ENCODE measurements at regions not wholly inside any gene's neighbourhood (a gene's known extent, or its start where the extent isn't known, plus 50 kb on each side); places are given as distances from the start of the nearest gene placed in this dataset.
A peak's percentile ranks its signal among the peaks of the same experiment; 100 is the strongest.

- no peak for DNase-seq
Measured at GRCh38 chr10:78768041-78768835, 300.5 kb upstream of the ZMIZ1 start.

- DNase-seq = peak in 1 of 2 experiments; percentile 3
Measured at GRCh38 chr10:78768876-78769275, 299.9 kb upstream of the ZMIZ1 start.

GRCh38 chr10:78769526-78769925, 299.2 kb upstream of the ZMIZ1 start:
- DNase-seq = no peak

- no peak for DNase-seq
Measured at GRCh38 chr10:78770167-78771090, 298.3 kb upstream of the ZMIZ1 start.

GRCh38 chr10:78771260-78771659, 297.5 kb upstream of the ZMIZ1 start:
- DNase-seq = no peak

GRCh38 chr10:78771808-78772455, 296.8 kb upstream of the ZMIZ1 start:
- no peak for DNase-seq

GRCh38 chr10:78772486-78772885, 296.3 kb upstream of the ZMIZ1 start:
- no peak for DNase-seq

GRCh38 chr10:78772986-78773530, 295.7 kb upstream of the ZMIZ1 start:
- DNase-seq = no peak

- DNase-seq = no peak
Measured at GRCh38 chr10:78774614-78774998, 294.2 kb upstream of the ZMIZ1 start.

GRCh38 chr10:78774999-78775711, 293.6 kb upstream of the ZMIZ1 start:
- DNase-seq = no peak

- DNase-seq = no peak
Measured at GRCh38 chr10:78775891-78776290, 292.9 kb upstream of the ZMIZ1 start.

- no peak for DNase-seq
Measured at GRCh38 chr10:78776756-78777155, 292.0 kb upstream of the ZMIZ1 start.

GRCh38 chr10:78777466-78777865, 291.3 kb upstream of the ZMIZ1 start:
- no peak for DNase-seq

GRCh38 chr10:78777867-78778266, 290.9 kb upstream of the ZMIZ1 start:
- DNase-seq = no peak

GRCh38 chr10:78778444-78779338, 290.1 kb upstream of the ZMIZ1 start:
- no peak for DNase-seq

- DNase-seq = no peak
Measured at GRCh38 chr10:78779339-78779955, 289.3 kb upstream of the ZMIZ1 start.

- DNase-seq = no peak
Measured at GRCh38 chr10:78780551-78780961, 288.2 kb upstream of the ZMIZ1 start.

GRCh38 chr10:78781251-78781913, 287.4 kb upstream of the ZMIZ1 start:
- DNase-seq = no peak

- no peak for DNase-seq
Measured at GRCh38 chr10:78781991-78782390, 286.8 kb upstream of the ZMIZ1 start.

GRCh38 chr10:78782441-78782840, 286.3 kb upstream of the ZMIZ1 start:
- no peak for DNase-seq

Measured in AML-193 (cell line).